Smooth muscle cell (in vitro differentiated cells): ENCODE measurements at regions not wholly inside any gene's neighbourhood (a gene's known extent, or its start where the extent isn't known, plus 50 kb on each side); places are given as distances from the start of the nearest gene placed in this dataset.

Experiments used
- DNase-seq: peaks from one replicate; lab custom pipeline; 2025; ENCODE audit not compliant: unreplicated experiment; lab: John Stamatoyannopoulos, UW
- H2AFZ ChIP-seq: fragments of 200-600 bp; sonication (generic); 2 replicates; pipeline ENCODE4 v1.6.0; 2016; ENCODE audit warnings: antibody characterized with exemption, low read depth, mild to moderate bottlenecking
- H3F3A ChIP-seq: fragments of 200-600 bp; sonication (generic); 2 replicates; pipeline ENCODE4 v1.6.0; 2017; ENCODE audit warnings: antibody characterized with exemption, low read depth
- H3K27ac ChIP-seq: fragments of 200-600 bp; sonication (generic); 2 replicates; pipeline ENCODE4 v1.5.1; 2016; ENCODE audit warnings: low read depth, mild to moderate bottlenecking
- H3K27me3 ChIP-seq: fragments of 200-600 bp; sonication (generic); 2 replicates; pipeline ENCODE4 v1.6.1; 2016; ENCODE audit warnings: low read depth, mild to moderate bottlenecking
- H3K36me3 ChIP-seq: fragments of 200-600 bp; sonication (generic); 2 replicates; pipeline ENCODE4 v1.5.1; 2016; ENCODE audit warnings: low read depth
- H3K4me1 ChIP-seq: fragments of 200-600 bp; sonication (generic); 2 replicates; pipeline ENCODE4 v1.5.1; 2016; ENCODE audit warnings: low read depth
- H3K4me2 ChIP-seq: fragments of 200-600 bp; sonication (generic); 2 replicates; pipeline ENCODE4 v1.6.0; 2016; ENCODE audit warnings: mild to moderate bottlenecking
- H3K4me3 ChIP-seq: fragments of 200-600 bp; sonication (generic); 2 replicates; pipeline ENCODE4 v1.5.1; 2016; ENCODE audit warnings: mild to moderate bottlenecking
- H3K79me2 ChIP-seq: fragments of 200-600 bp; sonication (generic); 2 replicates; pipeline ENCODE4 v1.6.0; 2016; ENCODE audit warnings: low read depth, mild to moderate bottlenecking
- H3K9ac ChIP-seq: fragments of 200-600 bp; sonication (generic); 2 replicates; pipeline ENCODE4 v1.6.0; 2016; ENCODE audit warnings: low read depth
- H3K9me3 ChIP-seq: fragments of 200-600 bp; sonication (generic); replicated peaks from 2 replicates; pipeline ENCODE4 v1.5.1; 2016; ENCODE audit warnings: low read depth
- H4K20me1 ChIP-seq: fragments of 200-600 bp; sonication (generic); 2 replicates; pipeline ENCODE4 v1.6.0; 2016; ENCODE audit warnings: low read depth
- WGBS: methylation state at CpG from one replicate; pipeline ENCODE4 v1.1.7; 2016; ENCODE audit warnings: low lambda C conversion rate; 5-methylcytosine and 5-hydroxymethylcytosine counted together
- TF ChIP-seq, protein P1 (sequence below): fragments of 200-600 bp; sonication (generic); IDR thresholded peaks from 2 replicates; pipeline ENCODE4 v1.5.1; 2017; ENCODE audit warnings: borderline replicate concordance, mild to moderate bottlenecking, antibody characterized with exemption; ENCODE audit not compliant: insufficient read depth, poor library complexity, severe bottlenecking

DNA sequence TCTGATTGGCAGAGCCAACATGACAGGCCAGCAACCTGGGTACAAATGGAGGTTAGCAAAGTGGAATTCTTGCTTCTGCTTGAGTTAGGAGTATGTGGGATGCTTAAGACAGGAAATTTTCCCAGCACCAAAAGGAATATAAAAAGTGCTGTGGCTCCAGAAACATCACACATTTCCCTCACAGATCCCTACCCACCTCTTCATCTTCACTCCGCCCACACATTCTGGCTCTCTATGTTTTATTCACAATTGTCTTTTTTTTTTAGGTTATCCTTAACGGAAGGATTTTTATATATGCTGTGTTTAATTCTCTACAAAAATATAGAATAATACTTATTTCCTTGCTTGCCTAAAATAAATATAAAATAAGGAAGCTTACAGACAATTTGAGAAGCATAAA lies 563.3 kb upstream of the HS3ST5 start:
- DNase-seq = no peak
- H3K27me3 ChIP-seq = no peaks in the 10 kb centered on the region
- TF ChIP-seq, protein P1, sequence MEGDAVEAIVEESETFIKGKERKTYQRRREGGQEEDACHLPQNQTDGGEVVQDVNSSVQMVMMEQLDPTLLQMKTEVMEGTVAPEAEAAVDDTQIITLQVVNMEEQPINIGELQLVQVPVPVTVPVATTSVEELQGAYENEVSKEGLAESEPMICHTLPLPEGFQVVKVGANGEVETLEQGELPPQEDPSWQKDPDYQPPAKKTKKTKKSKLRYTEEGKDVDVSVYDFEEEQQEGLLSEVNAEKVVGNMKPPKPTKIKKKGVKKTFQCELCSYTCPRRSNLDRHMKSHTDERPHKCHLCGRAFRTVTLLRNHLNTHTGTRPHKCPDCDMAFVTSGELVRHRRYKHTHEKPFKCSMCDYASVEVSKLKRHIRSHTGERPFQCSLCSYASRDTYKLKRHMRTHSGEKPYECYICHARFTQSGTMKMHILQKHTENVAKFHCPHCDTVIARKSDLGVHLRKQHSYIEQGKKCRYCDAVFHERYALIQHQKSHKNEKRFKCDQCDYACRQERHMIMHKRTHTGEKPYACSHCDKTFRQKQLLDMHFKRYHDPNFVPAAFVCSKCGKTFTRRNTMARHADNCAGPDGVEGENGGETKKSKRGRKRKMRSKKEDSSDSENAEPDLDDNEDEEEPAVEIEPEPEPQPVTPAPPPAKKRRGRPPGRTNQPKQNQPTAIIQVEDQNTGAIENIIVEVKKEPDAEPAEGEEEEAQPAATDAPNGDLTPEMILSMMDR = no peak
- no peaks in the 10 kb centered on the region for H3K79me2 ChIP-seq
- no peaks in the 10 kb centered on the region for H3K36me3 ChIP-seq
- no peak overlapping the region for H2AFZ ChIP-seq
- no peak overlapping the region for H3K9ac ChIP-seq
- no peak overlapping the region for H3K27ac ChIP-seq
- H3K9me3 ChIP-seq = no peaks in the 10 kb centered on the region
- H3K4me1 ChIP-seq = no peaks in the 10 kb centered on the region
- H3K4me3 ChIP-seq = no peak overlapping the region
- WGBS = 97% methylated on average over 2 of the region's 2 CpGs
- no peaks in the 10 kb centered on the region for H3F3A ChIP-seq
- H3K4me2 ChIP-seq = no peak overlapping the region
- no peaks in the 10 kb centered on the region for H4K20me1 ChIP-seq

DNA sequence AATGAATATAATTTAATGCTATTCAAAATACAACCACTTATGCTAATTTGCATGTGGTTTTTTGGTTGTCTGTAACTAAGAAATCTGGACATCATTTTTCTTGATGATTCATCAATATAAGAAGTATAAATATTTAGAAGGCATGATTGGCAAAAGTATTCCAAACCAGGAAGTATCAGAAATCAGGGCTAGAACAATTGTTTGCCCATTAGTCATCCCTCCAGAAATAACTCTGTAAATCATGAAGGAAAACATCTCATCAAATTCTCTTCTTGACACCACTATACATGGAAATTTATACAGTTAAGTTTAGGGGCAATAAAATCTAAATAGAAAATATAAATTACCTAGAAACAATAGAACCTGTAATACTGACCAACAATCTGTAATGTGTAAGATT lies 554.7 kb upstream of the HS3ST5 start:
- H3K4me2 ChIP-seq = no peak overlapping the region
- H4K20me1 ChIP-seq = no peaks in the 10 kb centered on the region
- no peak overlapping the region for H3K9ac ChIP-seq
- no peak overlapping the region for H2AFZ ChIP-seq
- H3K79me2 ChIP-seq = no peaks in the 10 kb centered on the region
- no peaks in the 10 kb centered on the region for H3K27me3 ChIP-seq
- TF ChIP-seq, protein P1 = no peak
- H3K4me3 ChIP-seq = no peak overlapping the region
- H3K36me3 ChIP-seq = no peaks in the 10 kb centered on the region
- H3K27ac ChIP-seq = no peak overlapping the region
- H3K9me3 ChIP-seq = no peaks in the 10 kb centered on the region
- H3K4me1 ChIP-seq = no peaks in the 10 kb centered on the region
- no peak for DNase-seq
- no peaks in the 10 kb centered on the region for H3F3A ChIP-seq

DNA sequence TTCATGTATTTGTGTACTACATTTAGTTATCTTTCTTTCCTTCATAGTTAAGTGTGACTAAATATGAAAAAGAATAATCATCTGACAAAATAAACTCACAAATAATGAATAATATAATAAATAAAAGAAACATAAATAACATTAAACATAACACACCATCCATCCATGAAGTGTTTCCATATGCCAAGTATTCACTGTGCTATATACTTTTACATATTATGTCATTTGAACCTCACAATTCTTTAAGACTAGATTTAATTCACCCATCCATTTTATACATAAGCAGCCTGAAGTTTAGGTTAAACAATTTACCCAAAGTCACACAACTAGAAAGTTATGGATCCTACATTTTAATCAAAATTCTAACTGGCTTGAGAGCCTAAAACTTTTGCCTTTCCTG lies 549.4 kb upstream of the HS3ST5 start:
- Histone ChIP-seq H3K4me1 (no peaks in the 10 kb centered on the region), H2AFZ (no peak overlapping the region), H3F3A (no peaks in the 10 kb centered on the region), H3K9ac (no peak overlapping the region), H3K36me3 (no peaks in the 10 kb centered on the region), H3K4me3 (no peak overlapping the region), H3K27me3 (no peaks in the 10 kb centered on the region), H4K20me1 (no peaks in the 10 kb centered on the region), H3K27ac (no peak overlapping the region), H3K79me2 (no peaks in the 10 kb centered on the region), H3K4me2 (no peak overlapping the region), H3K9me3 (no peaks in the 10 kb centered on the region)
- TF ChIP-seq, protein P1 = no peak
- DNase-seq = no peak

DNA sequence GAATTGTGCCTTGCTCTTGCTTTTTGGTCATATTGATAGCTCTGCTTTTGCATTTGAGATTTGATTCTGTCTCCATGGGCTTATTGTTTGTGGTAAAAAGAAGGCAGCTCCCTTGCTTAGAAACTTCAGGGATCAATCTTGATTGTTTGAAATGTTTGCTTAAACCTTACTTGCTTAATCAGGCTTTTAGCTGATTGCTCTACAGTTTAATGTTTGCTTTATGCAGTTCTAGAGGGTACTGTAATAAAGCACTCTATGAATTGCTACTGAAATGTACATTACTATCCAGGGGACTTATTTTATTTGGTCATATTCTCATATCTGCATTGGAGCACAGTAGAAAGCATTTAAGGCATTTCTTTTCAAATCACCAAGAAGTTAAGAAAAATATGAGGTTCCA lies 545.4 kb upstream of the HS3ST5 start:
- Histone ChIP-seq H3K4me2 (no peak overlapping the region), H3K4me3 (no peak overlapping the region), H3K36me3 (no peaks in the 10 kb centered on the region), H2AFZ (no peak overlapping the region), H3K9me3 (no peaks in the 10 kb centered on the region), H3F3A (no peaks in the 10 kb centered on the region), H3K4me1 (no peaks in the 10 kb centered on the region), H3K79me2 (no peaks in the 10 kb centered on the region), H3K9ac (no peak overlapping the region), H4K20me1 (no peaks in the 10 kb centered on the region), H3K27me3 (no peaks in the 10 kb centered on the region), H3K27ac (no peak overlapping the region)
- TF ChIP-seq, protein P1 = no peak
- no peak for DNase-seq
